ENCODE measurements at regions not wholly inside any gene's neighbourhood (a gene's known extent, or its start where the extent isn't known, plus 50 kb on each side); places are given as distances from the start of the nearest gene placed in this dataset.

DNA sequence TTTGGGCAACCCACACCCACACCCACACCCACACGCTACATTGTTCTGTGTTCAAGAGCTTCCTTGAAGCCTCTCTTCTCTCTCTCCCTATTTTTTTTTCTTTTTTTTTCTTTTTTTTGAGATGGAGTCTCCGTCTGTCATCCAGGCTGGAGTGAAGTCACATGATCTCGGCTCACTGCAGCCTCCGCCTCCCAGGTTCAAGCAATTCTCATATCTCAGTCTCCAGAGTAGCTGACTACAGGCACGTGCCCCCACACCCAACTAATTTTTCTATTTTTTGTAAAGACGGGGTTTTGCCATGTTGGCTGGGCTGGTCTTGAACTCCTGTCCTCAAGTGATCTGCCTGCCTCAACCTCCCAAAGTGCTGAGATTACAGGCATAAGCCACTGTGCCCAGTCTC is 271.1 kb downstream of the SHQ1 start:
- TF ChIP-seq, protein P1, sequence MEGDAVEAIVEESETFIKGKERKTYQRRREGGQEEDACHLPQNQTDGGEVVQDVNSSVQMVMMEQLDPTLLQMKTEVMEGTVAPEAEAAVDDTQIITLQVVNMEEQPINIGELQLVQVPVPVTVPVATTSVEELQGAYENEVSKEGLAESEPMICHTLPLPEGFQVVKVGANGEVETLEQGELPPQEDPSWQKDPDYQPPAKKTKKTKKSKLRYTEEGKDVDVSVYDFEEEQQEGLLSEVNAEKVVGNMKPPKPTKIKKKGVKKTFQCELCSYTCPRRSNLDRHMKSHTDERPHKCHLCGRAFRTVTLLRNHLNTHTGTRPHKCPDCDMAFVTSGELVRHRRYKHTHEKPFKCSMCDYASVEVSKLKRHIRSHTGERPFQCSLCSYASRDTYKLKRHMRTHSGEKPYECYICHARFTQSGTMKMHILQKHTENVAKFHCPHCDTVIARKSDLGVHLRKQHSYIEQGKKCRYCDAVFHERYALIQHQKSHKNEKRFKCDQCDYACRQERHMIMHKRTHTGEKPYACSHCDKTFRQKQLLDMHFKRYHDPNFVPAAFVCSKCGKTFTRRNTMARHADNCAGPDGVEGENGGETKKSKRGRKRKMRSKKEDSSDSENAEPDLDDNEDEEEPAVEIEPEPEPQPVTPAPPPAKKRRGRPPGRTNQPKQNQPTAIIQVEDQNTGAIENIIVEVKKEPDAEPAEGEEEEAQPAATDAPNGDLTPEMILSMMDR (IDR thresholded peaks at IDR 0.05): no peak
- TF ChIP-seq POLR2A (IDR thresholded peaks at IDR 0.05): no peak
